GM21381 (cell line): ENCODE measurements at regions not wholly inside any gene's neighbourhood (a gene's known extent, or its start where the extent isn't known, plus 50 kb on each side); places are given as distances from the start of the nearest gene placed in this dataset.
"Not testable (repeated sequence)": the region's sequence is repeated elsewhere in the genome, so short reads cannot be mapped to it uniquely, and the experiment has no call there.

Experiments used
- ATAC-seq: cut with Tn5 transposase; IDR thresholded peaks from one replicate; pipeline ENCODE4 v1.9.1; 2021; ENCODE audit warnings: mild to moderate bottlenecking, moderate library complexity; ENCODE audit not compliant: unreplicated experiment

GRCh38 chr11:80987171-80987570, 1546.3 kb upstream of the TENM4 start:
- no peak for ATAC-seq

- no peak for ATAC-seq
Observed at GRCh38 chr11:80986421-80987074, 1545.7 kb upstream of the TENM4 start.

GRCh38 chr11:80980227-80980626, 1539.4 kb upstream of the TENM4 start:
- ATAC-seq = no peak

- no peak for ATAC-seq
Observed at GRCh38 chr11:80973786-80974185, 1533.0 kb upstream of the TENM4 start.

- no peak for ATAC-seq
Observed at GRCh38 chr11:80970037-80970436, 1529.2 kb upstream of the TENM4 start.

- no peak for ATAC-seq
Observed at GRCh38 chr11:80967649-80968048, 1526.8 kb upstream of the TENM4 start.

GRCh38 chr11:80960381-80961029, 1519.7 kb upstream of the TENM4 start:
- no peak for ATAC-seq

- no peak for ATAC-seq
Observed at GRCh38 chr11:80959751-80960150, 1518.9 kb upstream of the TENM4 start.

GRCh38 chr11:80958987-80959386, 1518.2 kb upstream of the TENM4 start:
- ATAC-seq = no peak

GRCh38 chr11:80958361-80958760, 1517.5 kb upstream of the TENM4 start:
- ATAC-seq = no peak

- no peak for ATAC-seq
Observed at GRCh38 chr11:80955588-80955987, 1514.8 kb upstream of the TENM4 start.

GRCh38 chr11:80948781-80949180, 1508.0 kb upstream of the TENM4 start:
- no peak for ATAC-seq

- no peak for ATAC-seq
Observed at GRCh38 chr11:80944758-80945157, 1503.9 kb upstream of the TENM4 start.

- no peak for ATAC-seq
Observed at GRCh38 chr11:80943226-80943625, 1502.4 kb upstream of the TENM4 start.

GRCh38 chr11:80937842-80938241, 1497.0 kb upstream of the TENM4 start:
- ATAC-seq = no peak

- ATAC-seq = no peak
Observed at GRCh38 chr11:80930038-80930437, 1489.2 kb upstream of the TENM4 start.

GRCh38 chr11:80929031-80929805, 1488.4 kb upstream of the TENM4 start:
- ATAC-seq = no peak

- no peak for ATAC-seq
Observed at GRCh38 chr11:80925321-80925720, 1484.5 kb upstream of the TENM4 start.

- ATAC-seq = not testable (repeated sequence)
Observed at GRCh38 chr11:80921310-80921709, 1480.5 kb upstream of the TENM4 start.

GRCh38 chr11:80916173-80916798, 1475.5 kb upstream of the TENM4 start:
- no peak for ATAC-seq

GRCh38 chr11:80914311-80914710, 1473.5 kb upstream of the TENM4 start:
- ATAC-seq = no peak

GRCh38 chr11:80911666-80912065, 1470.8 kb upstream of the TENM4 start:
- no peak for ATAC-seq
